Neural cell (in vitro differentiated cells): ENCODE measurements at regions not wholly inside any gene's neighbourhood (a gene's known extent, or its start where the extent isn't known, plus 50 kb on each side); places are given as distances from the start of the nearest gene placed in this dataset.

Source experiments
- H2AFZ ChIP-seq: fragments of 200-600, 300-800 bp; sonication (generic), shearing (Covaris generic); 2 replicates; pipeline ENCODE4 v1.6.0; 2014; ENCODE audit warnings: low read depth, mild to moderate bottlenecking, antibody characterized with exemption, low read length, moderate library complexity
- H3F3A ChIP-seq: fragments of 200-600 bp; shearing (Covaris generic); 2 replicates; pipeline ENCODE4 v1.6.1; 2016; ENCODE audit warnings: mild to moderate bottlenecking, moderate library complexity, mixed read lengths, antibody characterized with exemption, low read length; ENCODE audit not compliant: insufficient read depth, poor library complexity, severe bottlenecking
- H3K27ac ChIP-seq: fragments of 200-600, 300-800 bp; sonication (generic), shearing (Covaris generic); 2 replicates; pipeline ENCODE4 v1.5.1; 2014; ENCODE audit warnings: mild to moderate bottlenecking, low read length, moderate library complexity
- H3K27me3 ChIP-seq: fragments of 300-800, 200-600 bp; sonication (generic), shearing (Covaris generic); 2 replicates; pipeline ENCODE4 v1.6.0; 2014; ENCODE audit warnings: mild to moderate bottlenecking, low read depth, low read length, moderate library complexity; ENCODE audit not compliant: insufficient read depth
- H3K36me3 ChIP-seq: fragments of 300-800, 200-600 bp; sonication (generic), shearing (Covaris generic); 2 replicates; pipeline ENCODE4 v1.5.1; 2014; ENCODE audit warnings: mild to moderate bottlenecking, antibody characterized with exemption, low read length, moderate library complexity; ENCODE audit not compliant: insufficient read depth
- H3K4me2 ChIP-seq: fragments of 300-800, 200-600 bp; sonication (generic), shearing (Covaris generic); 2 replicates; pipeline ENCODE4 v1.6.0; 2014; ENCODE audit warnings: mild to moderate bottlenecking, low read length
- H3K4me3 ChIP-seq: fragments of 300-800, 200-600 bp; sonication (generic), shearing (Covaris generic); 2 replicates; pipeline ENCODE4 v1.5.1; 2014; ENCODE audit warnings: mild to moderate bottlenecking, low read length, moderate library complexity
- H3K79me2 ChIP-seq: fragments of 200-600 bp; shearing (Covaris generic); replicated peaks from 2 replicates; pipeline ENCODE4 v1.6.0; 2014; ENCODE audit warnings: mild to moderate bottlenecking, low read length, moderate library complexity; ENCODE audit not compliant: insufficient read depth
- H3K9ac ChIP-seq: fragments of 300-800, 200-600 bp; sonication (generic), shearing (Covaris generic); 2 replicates; pipeline ENCODE4 v1.6.1; 2016; ENCODE audit warnings: mild to moderate bottlenecking, low read length, mixed read lengths
- H3K9me2 ChIP-seq: fragments of 200-600 bp; shearing (Covaris generic); 2 replicates; pipeline ENCODE4 v1.6.1; 2016; ENCODE audit warnings: mild to moderate bottlenecking, low read length, mixed read lengths; ENCODE audit not compliant: insufficient read depth
- H3K9me3 ChIP-seq: fragments of 200-600, 300-800 bp; sonication (generic), shearing (Covaris generic); 2 replicates; pipeline ENCODE4 v1.6.1; 2016; ENCODE audit warnings: mild to moderate bottlenecking, mixed run types, low read length, moderate library complexity, mixed read lengths
- H4K20me1 ChIP-seq: fragments of 200-600 bp; shearing (Covaris generic); 2 replicates; pipeline ENCODE4 v1.6.1; 2016; ENCODE audit warnings: mild to moderate bottlenecking, mixed run types; ENCODE audit not compliant: insufficient read depth
- MXI1 ChIP-seq: fragments of 450-650 bp; conservative IDR thresholded peaks from 2 replicates; pipeline ENCODE4 v1.6.1; 2014; ENCODE audit warnings: antibody characterized with exemption, mild to moderate bottlenecking; ENCODE audit not compliant: poor library complexity, severe bottlenecking
- REST ChIP-seq: IDR thresholded peaks from 2 replicates; pipeline ENCODE4 v1.6.1; 2012; ENCODE audit warnings: borderline replicate concordance
- SMC3 ChIP-seq: fragments of 450-650 bp; conservative IDR thresholded peaks from 2 replicates; pipeline ENCODE4 v1.6.1; 2014; ENCODE audit warnings: antibody characterized with exemption, mild to moderate bottlenecking, moderate library complexity; ENCODE audit not compliant: poor library complexity
- small RNA-seq, 3 experiments: library from RNA; depleted of rRNA; stranded (forward); fragments of <200 nt; gene quantifications; one replicate each; pipeline ENCODE3, GENCODE V24; 2012

GRCh38 chr9:99762470-99762869 is 59.2 kb upstream of the NR4A3 start:
- Histone ChIP-seq H3K4me2 (no peak overlapping the region), H3K9me2 (no peaks in the 10 kb centered on the region), H3K27me3 (no peaks in the 10 kb centered on the region), H3K4me3 (no peak overlapping the region), H2AFZ (no peak overlapping the region), H3F3A (no peaks in the 10 kb centered on the region), H3K9ac (no peak overlapping the region), H3K9me3 (no peaks in the 10 kb centered on the region), H3K27ac (no peak overlapping the region), H3K36me3 (no peaks in the 10 kb centered on the region), H4K20me1 (no peaks in the 10 kb centered on the region), H3K79me2 (no peaks in the 10 kb centered on the region)
- no peak for TF ChIP-seq MXI1
- no peak for TF ChIP-seq REST
- no peak for TF ChIP-seq SMC3

Small RNA genes in the stretch of these regions (small RNA-seq; reads per million reads assigned to genes)
- gene AL137067.1 (0 reads per million in 3 experiments), gene AL137067.2 (0 reads per million in 3 experiments)
